ENCODE measurements at regions not wholly inside any gene's neighbourhood (a gene's known extent, or its start where the extent isn't known, plus 50 kb on each side); places are given as distances from the start of the nearest gene placed in this dataset.
"Not testable (repeated sequence)": the region's sequence is repeated elsewhere in the genome, so short reads cannot be mapped to it uniquely, and the experiment has no call there.

DNA sequence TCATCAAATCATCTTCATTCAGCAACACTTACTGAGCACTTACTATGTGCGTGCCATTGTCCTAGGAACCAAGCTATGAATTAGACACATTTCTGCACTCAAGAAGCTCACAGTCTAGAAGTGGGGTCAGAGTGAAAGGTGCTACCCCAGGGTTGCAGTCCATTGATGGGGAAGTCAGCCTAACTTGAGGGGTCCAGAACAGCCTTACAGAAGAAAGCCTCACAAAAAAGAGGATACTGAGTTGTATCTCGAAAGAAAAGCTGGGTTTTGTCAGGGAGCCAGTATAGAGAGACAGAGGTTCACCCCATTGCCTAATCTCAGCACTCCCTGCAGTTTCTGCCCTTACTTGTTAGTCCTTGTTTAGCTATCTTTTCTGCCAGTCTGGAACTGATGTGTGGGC is 153.1 kb upstream of the JUN start:
- DNase-seq: no peak

DNA sequence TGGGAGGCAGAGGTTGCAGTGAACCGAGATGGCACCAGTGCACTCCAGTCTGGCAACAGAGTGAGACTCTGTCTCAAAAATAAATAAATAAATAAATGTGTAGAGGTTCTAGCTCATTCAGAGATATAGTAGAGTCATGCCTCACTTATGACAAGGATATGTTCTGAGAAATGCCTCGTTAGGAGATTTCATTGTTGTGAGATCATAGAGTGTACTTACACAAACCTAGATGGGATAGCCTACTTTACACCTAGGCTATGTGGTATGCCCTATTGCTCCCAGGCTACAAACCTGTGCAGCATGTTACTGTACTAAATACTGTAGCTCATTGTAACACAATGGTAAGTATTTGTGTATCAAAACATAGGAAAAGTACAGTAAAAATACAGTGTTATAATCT is 155.3 kb upstream of the JUN start:
- no peak for DNase-seq

DNA sequence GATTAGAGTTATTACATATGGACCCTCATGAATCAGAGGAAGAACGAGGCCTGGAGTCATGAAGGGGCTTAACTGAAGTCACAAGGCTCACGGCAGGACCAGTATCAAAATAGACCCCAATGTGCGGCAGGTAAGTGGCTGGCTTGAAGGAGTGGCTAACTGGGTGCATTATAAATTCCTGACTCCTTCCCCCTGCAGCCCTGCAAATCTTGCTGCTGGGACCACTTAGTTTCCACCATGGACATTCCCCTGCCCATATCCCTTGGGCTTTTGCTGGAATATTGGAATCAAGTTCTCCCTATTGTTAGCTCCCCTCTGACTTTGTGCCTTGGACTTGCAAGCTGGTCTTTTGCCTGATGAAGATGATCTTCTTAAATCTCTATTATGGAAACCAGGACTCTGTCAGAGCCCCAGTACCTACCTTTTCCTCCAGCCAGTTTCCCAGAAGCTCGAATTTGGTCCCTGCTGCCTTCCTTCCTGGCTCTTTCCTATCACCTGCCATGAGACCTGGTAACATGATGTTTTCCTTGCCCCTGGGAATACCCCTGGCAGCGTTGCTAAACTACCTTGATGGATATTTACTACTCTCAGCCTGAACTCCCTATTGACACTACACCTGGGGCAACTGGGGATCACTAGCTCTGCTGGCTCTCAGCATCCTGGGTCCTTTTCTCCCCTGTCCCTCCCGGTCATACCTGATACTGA is 156.0 kb upstream of the JUN start:
- no peak for DNase-seq

DNA sequence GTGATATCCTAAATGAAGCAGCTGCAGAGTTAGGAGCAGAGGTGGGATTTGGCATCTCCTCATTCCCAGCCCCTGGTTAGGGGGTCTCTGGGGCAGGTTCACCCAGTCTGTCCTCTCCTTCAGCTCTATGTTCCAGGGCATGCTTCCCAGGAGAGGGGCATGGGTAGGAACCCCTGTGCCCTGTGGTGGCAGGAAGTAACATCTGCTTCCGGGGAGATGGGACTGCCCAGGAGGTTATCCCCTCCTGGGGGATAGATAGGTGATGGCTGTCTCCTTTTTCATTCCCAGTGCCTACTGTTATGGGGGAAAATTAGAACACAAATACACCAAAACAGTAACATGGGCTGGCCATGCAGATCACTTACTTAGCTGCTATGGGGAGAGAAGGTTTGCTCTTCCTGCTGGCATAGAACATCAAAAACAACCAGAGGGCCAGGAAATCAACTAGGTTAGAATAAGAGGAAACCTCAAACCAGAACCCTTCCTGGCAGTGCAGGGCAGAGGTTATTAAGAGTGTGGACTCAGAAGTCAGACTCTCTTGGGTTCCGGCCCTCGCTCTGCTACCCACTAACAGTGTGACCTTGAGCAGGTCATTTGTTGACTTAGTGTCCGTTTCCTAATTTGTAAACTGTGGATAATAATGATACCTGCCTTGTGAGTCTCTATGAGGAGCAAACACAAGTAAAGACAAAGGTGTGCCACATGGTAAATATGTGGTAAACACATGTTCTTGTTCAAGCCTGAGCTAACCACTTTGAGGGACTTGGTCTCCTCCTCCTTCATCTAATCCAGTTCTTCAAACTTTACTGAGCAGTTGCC is 157.8 kb upstream of the JUN start:
- DNase-seq: no peak

DNA sequence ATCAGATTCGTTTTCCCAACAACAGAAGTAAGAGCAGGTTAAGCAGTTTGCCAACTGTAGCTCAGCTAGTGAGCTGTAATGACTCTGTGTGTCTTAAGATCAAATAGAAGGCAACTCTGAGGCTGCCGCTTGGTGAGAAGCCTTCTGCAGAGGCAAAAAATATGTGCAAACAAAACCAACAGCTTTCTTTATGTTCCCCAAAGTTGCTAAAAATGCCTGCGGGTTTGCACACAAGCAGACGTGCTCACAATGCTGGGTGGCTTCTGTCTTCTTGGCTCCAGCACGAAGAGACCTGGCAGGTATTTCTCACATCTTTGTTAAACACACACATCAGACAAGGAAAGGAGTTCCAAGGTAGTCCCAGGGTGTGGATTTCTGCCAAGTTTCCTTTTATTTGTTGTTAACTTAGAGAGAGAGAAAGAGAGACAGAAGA is 158.9 kb upstream of the JUN start:
- no peak for DNase-seq

DNA sequence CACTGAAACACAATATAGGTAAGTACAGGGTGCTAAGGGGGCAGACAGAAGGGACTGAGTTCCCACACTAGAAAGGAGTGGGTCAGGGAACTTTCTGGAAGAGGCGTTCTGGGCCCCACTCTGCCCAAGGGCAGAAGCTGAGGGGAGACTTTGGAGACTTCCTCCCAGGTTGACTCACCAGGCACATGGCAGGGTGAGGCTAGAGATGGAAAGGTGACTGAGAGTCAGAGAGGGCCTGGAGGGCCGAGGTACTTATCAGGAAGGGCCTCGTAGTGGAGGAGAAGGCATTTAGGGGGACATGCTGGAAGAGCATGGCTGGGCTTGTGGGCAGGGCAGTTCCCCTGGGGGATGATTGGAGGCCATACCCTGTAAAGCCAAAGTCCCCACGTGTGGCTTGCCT is 159.9 kb upstream of the JUN start:
- no peak for DNase-seq

DNA sequence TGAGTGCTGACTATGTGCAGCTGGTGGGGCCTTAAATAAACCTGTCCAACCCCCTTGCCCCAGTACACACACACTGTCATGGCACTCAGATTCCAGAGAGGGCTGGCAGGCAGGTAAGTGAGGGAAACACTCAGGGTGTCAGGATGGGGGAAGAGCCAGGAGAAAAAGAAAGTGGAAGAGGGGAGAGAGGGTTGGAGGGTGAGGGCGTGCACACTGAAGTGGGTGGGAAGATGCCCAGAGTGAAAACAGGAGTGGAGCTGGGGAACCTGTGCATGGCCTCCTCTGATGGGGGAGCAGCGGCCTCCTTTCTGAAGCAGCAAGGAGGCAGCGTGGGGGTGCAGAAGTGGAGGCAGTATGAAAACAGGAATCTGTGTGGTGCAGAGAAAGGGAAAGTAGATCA is 160.6 kb upstream of the JUN start:
- DNase-seq: no peak

DNA sequence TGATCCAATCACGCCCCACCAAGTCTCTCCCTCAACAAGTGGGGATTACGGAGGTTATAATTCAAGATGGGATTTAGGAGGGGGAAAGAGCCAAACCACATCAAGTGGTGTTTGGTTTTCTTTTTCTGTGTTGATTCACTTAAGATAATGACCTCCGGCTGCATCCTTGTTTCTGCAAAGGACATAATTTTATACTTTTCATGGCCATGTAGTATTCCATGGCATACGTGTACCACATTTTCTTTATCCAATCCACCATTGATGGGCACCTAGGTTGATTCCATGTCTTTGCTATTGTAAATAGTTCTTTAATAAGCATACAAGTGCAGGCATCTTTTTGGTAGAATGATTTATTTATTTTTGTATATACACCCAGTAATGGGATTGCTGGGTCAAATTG is 162.5 kb upstream of the JUN start:
- no peak for DNase-seq

DNA sequence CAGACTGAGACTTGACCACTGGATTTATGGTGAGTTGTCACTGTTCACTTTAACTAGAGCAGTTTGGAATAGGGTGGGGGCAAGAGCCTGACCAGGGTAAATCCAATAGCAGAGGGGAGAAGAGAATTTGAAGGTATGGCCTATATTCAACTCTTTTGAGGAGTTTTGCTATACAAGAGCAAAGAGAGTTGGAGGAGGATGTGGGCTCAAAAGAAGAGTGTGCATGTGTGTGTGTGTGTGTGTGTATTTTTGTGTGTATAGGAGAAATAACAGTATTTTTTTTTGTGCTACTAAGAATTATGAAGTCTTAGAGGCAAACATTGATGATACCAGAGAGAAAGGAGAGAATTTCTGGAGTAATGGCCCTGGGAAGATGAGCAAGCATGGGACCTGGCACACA is 164.8 kb upstream of the JUN start:
- DNase-seq: no peak

DNA sequence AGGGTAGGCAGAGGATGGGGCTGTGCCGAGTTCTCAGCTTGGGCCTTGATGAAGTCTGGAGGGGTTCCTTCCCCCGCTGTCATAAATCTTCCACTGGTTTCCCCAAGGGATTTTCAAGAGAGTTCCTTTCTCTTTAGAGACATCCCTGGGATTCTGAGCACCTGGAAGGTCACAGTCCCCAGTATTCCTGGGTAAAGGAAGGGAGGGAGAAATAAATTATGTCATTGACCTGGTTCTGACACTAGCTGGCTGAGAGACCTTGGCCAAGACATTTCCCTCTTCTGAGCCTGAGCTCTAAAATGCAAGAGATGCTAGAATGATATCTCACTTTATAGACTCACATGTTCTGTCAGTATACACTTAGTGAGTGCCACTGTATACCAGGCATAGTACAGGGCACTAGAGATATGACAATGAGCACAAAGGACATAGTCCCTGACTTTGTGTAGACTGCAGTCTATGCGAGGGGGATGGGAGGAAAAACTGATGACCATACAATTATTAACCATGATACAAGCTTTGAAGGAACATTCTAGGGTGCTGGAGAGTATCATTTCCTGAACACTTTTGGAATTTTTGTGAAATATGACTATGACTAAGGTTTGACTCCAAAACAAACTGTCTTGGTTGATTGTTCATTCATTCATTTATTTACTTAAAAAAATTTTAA is 165.8 kb upstream of the JUN start:
- no peak for DNase-seq

DNA sequence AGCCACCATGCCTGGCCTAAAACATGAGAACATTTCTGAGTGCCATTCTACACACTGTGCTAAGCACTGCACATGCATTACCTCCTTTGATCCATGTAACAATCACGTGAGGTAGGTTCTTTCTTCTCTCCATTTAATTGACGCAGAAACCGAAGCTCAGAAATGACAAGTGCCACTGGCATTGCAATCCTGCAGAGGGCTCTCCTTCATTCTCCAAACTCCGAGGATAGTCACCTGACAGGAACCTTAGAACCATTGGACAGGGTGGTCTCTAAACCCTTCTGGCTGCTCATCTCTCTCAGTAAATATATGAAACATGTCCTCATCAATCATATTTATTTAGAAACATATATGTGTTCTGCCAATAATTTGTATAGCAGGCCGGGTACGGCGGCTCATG is 167.1 kb upstream of the JUN start:
- no peak for DNase-seq

DNA sequence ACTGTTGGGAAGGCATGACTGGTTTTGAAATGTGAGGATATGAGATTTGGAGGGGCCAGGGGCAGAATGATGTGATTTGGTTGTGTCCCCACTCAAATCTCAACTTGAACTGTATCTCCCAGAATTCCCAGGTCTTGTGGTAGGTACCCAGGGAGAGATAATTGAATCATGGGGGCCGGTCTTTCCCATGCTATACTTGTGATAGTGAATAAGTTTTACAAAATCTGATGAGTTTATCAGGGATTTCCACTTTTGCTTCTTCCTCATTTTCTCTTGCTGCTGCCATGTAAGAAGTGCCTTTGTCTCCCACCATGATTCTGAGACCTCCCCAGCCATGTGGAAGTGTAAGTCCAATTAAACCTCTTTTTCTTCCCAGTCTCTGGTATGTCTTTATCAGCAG is 170.1 kb upstream of the JUN start:
- not testable (repeated sequence) for DNase-seq

DNA sequence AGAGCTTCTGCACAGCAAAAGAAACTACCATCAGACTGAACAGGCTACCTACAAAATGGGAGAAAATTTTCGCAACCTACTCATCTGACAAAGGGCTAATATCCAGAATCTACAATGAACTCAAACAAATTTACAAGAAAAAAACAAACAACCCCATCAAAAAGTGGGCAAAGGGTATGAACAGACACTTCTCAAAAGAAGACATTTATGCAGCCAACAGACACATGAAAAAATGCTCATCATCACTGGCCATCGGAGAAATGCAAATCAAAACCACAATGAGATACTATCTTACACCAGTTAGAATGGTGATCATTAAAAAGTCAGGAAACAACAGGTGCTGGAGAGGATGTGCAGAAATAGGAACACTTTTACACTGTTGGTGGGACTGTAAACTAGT is 179.4 kb upstream of the JUN start:
- not testable (repeated sequence) for DNase-seq

DNA sequence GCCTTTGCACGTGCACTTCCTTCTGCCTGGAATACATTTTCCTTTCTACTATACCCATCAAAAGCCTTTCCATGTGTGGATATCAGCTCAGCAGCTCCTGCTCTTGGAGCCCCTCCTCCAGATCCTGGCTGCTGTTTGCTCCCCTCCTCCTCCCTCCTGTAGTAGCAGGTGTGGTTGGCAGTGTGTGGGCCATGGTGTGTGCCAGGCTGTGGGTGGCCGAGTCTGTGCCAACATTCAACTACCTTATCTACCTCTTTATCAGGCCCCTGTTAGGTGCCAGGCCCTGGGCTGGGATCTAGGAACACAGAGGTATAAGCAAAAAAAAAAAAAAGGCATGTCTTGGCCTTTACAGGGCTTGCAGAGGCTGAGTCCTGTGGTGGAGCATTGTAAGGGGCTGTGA is 180.6 kb upstream of the JUN start:
- no peak for DNase-seq

DNA sequence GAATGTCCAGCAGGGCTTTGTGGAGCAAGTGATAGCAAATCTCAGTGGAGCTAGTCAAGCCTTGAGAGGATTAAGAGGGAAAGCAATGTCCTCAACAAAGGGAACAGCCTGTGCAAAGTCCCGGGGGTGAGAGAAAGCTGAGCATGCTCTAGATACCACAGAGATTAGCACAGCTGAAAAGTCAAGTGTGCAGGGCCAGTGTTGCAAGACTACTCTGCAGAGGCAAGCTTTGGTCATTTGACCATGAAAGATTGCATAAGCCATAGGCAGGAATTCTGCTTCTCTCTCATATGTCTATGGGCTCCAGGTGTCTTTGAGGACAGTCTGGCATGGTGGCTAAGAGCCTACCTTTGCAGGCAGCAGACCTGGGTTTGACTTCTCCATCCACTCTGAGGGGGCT is 181.0 kb upstream of the JUN start:
- DNase-seq: no peak

DNA sequence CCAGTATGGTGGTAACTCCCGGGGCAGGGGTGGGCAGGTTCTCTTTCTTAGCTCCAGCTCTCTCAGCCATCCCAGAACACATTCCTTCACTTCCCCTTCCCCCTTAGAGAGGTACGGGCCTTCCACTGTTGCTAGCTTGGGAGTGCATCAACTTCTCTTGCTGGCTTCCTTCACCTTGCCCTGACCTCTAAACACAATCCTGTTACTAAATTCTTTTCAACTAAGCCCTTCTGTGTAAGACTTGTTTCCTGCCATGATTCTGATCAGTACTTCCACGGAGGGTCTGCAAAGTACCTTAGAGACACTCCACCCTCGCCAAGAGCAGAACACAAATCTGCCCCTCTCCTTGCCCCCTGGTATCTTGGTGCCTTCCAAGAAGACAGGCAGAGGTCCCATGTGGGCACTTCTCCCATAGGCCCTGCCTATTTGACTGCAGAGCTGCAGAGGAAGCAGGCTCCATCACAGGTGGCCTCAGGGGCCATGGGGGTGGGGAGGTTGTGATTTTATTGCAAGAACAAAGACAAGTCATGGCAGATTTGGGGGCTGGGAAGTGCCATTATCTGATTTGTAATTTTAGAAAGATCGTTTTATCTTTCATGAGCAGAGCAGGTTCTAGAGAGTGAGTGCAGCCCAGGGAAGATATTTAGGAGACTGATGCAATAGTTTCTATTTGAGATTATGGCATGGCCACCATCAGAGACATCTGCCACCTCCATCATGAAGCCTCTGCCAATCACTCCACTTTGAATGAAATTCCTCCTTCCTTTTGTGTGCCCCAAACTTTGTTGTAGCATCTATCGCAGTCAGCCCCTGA is 182.5 kb upstream of the JUN start:
- DNase-seq: no peak

DNA sequence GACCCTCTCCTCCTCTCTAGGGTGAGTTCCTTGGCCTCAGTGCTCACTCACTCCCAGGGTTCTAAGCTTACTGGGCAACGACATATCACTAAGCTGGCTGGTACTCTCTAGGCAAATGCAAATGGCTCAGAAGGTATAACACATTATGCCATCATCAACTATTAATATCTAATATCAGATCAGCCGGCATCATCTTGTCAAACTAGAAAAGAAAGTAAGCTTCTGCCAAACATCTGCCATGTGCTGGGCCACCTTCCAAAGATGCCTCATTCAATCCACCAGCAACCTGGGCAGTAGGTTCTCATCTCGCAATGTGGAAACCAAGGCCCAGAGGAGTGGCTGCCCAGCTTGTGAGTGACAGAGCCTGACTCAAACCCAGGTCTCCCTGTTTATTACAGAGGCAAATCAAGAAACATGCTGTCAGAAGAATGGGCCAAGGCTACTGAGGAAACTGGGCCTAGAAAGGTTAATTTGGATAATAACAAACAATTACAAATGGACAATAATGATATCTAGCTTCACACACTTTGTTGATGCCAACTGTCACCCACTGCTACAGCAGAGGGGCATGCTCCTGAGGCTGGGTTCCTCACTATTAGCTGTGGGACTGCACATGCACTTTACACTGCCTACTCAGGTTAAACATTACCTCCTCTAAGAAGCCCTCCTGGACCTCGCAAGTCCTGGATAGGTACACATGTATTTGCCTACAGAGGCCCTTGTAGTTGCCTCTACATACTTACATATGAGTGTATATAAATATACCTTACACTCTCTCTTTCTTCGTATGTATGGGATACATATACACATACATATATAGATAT is 183.3 kb upstream of the JUN start:
- DNase-seq: no peak

DNA sequence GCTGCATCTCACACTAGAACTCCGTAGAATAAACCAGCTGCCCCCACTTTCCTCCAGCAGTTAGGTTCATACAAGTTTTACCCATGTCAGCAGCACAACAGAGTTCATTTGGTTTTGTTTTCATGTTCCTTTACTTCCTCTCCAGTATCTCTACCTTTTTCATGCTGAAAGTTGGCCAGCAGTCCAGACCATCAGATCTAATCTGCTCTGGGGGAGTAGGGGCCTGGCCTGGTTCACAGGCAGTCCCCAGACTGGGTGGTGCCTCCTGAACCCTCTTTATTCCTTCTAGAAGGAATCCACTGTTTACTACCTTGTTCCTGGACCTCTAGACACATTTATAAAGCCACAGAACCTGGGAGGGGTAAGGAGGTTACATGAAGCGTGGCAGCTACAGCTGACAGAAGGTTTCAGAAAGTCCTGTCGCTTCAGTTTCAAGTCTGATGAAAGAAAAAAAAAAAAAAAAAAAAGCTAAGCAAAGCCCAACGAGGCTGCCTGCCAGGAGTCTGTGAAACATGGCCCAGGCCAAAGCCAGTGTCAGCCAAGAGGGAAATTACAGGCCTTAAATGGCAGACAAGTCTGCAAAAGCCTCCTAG is 184.6 kb upstream of the JUN start:
- DNase-seq: no peak

DNA sequence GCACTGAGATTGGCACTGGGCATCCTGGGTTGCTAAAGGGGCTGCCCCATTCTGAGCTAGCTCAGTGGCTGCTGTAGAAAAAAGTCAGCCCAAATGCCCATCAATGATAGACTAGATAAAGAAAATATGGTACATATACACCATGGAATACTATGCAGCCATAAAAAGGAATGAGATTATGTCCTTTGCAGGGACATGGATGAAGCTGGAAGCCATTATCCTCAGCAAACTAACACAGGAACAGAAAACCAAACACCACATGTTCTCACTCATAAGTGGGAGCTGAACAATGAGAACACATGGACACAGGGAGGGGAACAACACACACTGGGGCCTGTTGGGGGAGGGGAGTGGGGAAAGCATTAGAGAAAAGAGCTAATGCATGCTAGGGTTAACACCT is 185.3 kb upstream of the JUN start:
- DNase-seq: not testable (repeated sequence)

DNA sequence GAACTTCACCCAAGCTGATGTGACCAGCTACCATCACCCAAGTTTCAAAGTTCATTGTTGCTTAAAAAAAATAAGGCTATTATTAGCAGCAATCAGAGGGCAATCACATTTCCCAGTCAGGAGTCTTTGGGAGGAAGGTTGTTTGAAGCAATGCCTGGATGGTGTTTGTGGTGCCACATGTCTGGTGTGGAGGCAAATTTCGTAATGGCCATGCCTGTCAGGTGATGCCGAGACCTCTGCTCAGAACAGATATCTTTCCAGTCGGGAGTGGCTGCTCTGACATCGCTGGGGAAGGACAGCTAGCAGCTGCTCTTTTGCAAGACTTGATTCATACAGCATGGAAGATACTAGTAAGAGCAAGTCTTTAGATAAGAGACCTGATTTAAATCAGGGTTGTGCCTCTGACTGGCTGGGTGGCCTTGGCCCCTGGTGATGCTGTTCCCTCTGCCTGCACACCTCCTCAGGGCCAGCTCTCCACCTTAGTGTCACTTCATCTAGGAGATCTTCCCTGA is 187.8 kb upstream of the JUN start:
- DNase-seq: no peak

DNA sequence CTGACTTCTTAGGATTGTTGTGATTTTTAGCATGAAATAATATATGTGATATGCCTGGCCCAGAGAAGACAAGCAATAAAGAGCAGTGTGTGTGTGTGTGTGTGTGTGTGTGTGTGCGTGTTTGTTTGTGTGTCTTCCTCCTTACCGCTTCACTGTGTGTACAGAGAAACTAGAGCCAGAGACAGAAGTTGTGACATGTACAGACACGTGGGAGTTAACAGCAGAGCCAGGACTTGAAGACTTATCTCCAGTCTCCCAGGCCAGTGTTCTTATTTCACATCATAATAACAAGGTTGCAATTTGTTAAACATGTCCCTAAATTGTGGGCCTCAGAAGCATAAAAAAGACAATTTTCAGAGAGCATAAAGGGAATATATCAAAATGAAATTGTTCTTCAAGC is 192.0 kb upstream of the JUN start:
- no peak for DNase-seq

DNA sequence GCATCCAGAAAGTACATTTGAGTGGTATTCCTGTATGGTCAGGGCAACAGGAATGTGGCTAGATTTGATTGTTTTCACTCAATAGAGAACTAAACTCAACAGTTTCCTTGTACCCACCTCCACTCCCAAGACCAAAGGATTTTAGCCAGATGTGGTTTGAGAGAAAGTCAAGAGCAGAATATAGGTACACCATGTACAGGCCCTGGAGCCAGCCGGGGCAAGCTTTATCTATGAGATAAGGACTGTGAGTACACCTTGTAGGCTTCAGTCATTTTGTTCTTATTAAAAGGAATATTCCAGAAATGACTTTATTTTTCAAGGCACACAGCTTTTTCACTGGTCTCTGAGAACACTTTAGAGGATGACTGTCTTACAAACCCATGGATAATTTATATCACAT is 192.4 kb upstream of the JUN start:
- DNase-seq: no peak

All from T-helper 9 cell (primary cell).